ENCODE measurements at regions not wholly inside any gene's neighbourhood (a gene's known extent, or its start where the extent isn't known, plus 50 kb on each side); places are given as distances from the start of the nearest gene placed in this dataset.

GRCh38 chr3:106006571-106006970 lies 137.8 kb upstream of the CBLB start:
- no peak overlapping the region for H3K27ac ChIP-seq (ENCODE audit: low read depth, low read length, poor library complexity, severe bottlenecking)
- no peaks in the 10 kb centered on the region for H4K20me1 ChIP-seq (ENCODE audit: insufficient read depth, low read length)
- H2AFZ ChIP-seq (ENCODE audit: low read length) = no peak overlapping the region

DNA sequence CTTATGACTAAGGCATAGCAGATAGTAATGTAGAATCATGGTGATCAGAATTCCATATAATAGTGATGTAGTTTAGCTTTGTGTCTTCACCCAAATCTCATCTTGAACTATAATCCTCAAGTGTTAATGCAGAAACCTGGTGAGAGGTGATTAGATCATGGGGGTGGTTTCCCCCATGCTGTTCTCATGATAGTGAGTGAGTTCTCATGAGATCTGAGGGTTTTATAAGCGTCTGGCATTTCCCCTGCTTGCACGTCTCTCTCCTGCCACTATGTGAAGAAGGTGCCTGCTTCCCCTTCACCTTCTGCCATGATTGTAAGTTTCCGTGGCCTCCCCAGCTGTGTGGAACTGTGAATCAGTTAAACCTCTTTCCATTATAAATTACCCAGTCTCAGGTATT lies 138.7 kb upstream of the CBLB start:
- no peak overlapping the region for H3K27ac ChIP-seq (ENCODE audit: low read depth, low read length, poor library complexity, severe bottlenecking)
- no peak overlapping the region for H3K4me3 ChIP-seq (ENCODE audit: low read depth, low read length, poor library complexity, severe bottlenecking)
- no peaks in the 10 kb centered on the region for H3K79me2 ChIP-seq (ENCODE audit: insufficient read depth, low read length)
- no peaks in the 10 kb centered on the region for H3K9me3 ChIP-seq (ENCODE audit: low read length)
- no peak overlapping the region for H3K9ac ChIP-seq (ENCODE audit: low read length)
- TF ChIP-seq, protein P1, sequence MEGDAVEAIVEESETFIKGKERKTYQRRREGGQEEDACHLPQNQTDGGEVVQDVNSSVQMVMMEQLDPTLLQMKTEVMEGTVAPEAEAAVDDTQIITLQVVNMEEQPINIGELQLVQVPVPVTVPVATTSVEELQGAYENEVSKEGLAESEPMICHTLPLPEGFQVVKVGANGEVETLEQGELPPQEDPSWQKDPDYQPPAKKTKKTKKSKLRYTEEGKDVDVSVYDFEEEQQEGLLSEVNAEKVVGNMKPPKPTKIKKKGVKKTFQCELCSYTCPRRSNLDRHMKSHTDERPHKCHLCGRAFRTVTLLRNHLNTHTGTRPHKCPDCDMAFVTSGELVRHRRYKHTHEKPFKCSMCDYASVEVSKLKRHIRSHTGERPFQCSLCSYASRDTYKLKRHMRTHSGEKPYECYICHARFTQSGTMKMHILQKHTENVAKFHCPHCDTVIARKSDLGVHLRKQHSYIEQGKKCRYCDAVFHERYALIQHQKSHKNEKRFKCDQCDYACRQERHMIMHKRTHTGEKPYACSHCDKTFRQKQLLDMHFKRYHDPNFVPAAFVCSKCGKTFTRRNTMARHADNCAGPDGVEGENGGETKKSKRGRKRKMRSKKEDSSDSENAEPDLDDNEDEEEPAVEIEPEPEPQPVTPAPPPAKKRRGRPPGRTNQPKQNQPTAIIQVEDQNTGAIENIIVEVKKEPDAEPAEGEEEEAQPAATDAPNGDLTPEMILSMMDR (IDR thresholded peaks at IDR 0.05; ENCODE audit: low read length) = no peak
- H3K27me3 ChIP-seq (ENCODE audit: insufficient read depth, low read length) = no peaks in the 10 kb centered on the region
- H3K4me2 ChIP-seq (ENCODE audit: low read length) = no peak overlapping the region
- no peaks in the 10 kb centered on the region for H3F3A ChIP-seq (ENCODE audit: insufficient read depth, low read length)
- no peaks in the 10 kb centered on the region for H3K9me2 ChIP-seq (ENCODE audit: low read depth, low read length)
- H3K4me1 ChIP-seq (ENCODE audit: insufficient read depth, low read length, severe bottlenecking) = no peaks in the 10 kb centered on the region
- H3K36me3 ChIP-seq (ENCODE audit: insufficient read depth, low read length) = no peaks in the 10 kb centered on the region
- no peaks in the 10 kb centered on the region for H4K20me1 ChIP-seq (ENCODE audit: insufficient read depth, low read length)
- H2AFZ ChIP-seq (ENCODE audit: low read length) = no peak overlapping the region

More at GRCh38 chr3:106006571-106006970, 137.8 kb upstream of the CBLB start:
- H3K4me2 ChIP-seq (ENCODE audit: low read length) = no peak overlapping the region
- no peaks in the 10 kb centered on the region for H3K9me2 ChIP-seq (ENCODE audit: low read depth, low read length)
- no peaks in the 10 kb centered on the region for H3K9me3 ChIP-seq (ENCODE audit: low read length)
- no peaks in the 10 kb centered on the region for H3K79me2 ChIP-seq (ENCODE audit: insufficient read depth, low read length)
- TF ChIP-seq, protein P1 (IDR thresholded peaks at IDR 0.05; ENCODE audit: low read length) = no peak
- TF ChIP-seq EZH2 (IDR thresholded peaks at IDR 0.05; ENCODE audit: borderline replicate concordance, low read length) = no peak
- no peaks in the 10 kb centered on the region for H3F3A ChIP-seq (ENCODE audit: insufficient read depth, low read length)
- H3K9ac ChIP-seq (ENCODE audit: low read length) = no peak overlapping the region
- H3K4me1 ChIP-seq (ENCODE audit: insufficient read depth, low read length, severe bottlenecking) = no peaks in the 10 kb centered on the region
- no peaks in the 10 kb centered on the region for H3K36me3 ChIP-seq (ENCODE audit: insufficient read depth, low read length)
- no peaks in the 10 kb centered on the region for H3K27me3 ChIP-seq (ENCODE audit: insufficient read depth, low read length)
- H3K4me3 ChIP-seq (ENCODE audit: low read depth, low read length, poor library complexity, severe bottlenecking) = no peak overlapping the region

DNA sequence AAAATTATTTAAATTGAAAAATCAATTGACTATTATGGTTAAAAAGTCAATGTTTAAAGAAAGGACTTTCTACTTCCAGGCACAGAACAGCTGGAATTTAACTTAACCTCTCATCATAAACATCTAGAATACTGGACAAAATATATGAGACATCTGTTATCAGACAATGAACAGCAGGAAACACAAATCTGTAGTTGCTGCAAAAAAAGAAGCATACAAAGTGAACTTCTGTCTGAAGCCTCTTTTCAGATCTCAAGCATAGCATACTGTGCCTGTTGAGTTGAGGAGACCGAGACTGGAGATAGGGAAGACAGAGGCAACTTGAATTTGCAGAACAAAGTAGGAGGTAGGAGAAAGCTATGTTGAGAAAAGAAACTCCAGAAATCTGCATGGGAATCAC lies 140.0 kb upstream of the CBLB start:
- Histone ChIP-seq H4K20me1 (ENCODE audit: insufficient read depth, low read length) (no peaks in the 10 kb centered on the region), H3F3A (ENCODE audit: insufficient read depth, low read length) (no peaks in the 10 kb centered on the region), H3K27ac (ENCODE audit: low read depth, low read length, poor library complexity, severe bottlenecking) (no peak overlapping the region), H3K36me3 (ENCODE audit: insufficient read depth, low read length) (no peaks in the 10 kb centered on the region), H3K9me2 (ENCODE audit: low read depth, low read length) (no peaks in the 10 kb centered on the region), H3K27me3 (ENCODE audit: insufficient read depth, low read length) (no peaks in the 10 kb centered on the region), H3K9ac (ENCODE audit: low read length) (no peak overlapping the region), H3K9me3 (ENCODE audit: low read length) (no peaks in the 10 kb centered on the region), H2AFZ (ENCODE audit: low read length) (no peak overlapping the region), H3K79me2 (ENCODE audit: insufficient read depth, low read length) (no peaks in the 10 kb centered on the region), H3K4me2 (ENCODE audit: low read length) (no peak overlapping the region), H3K4me3 (ENCODE audit: low read depth, low read length, poor library complexity, severe bottlenecking) (no peak overlapping the region), H3K4me1 (ENCODE audit: insufficient read depth, low read length, severe bottlenecking) (no peaks in the 10 kb centered on the region)
- TF ChIP-seq EZH2 (IDR thresholded peaks at IDR 0.05; ENCODE audit: borderline replicate concordance, low read length) = no peak
- TF ChIP-seq, protein P1 (IDR thresholded peaks at IDR 0.05; ENCODE audit: low read length) = no peak

Data from OCI-LY1 (cell line).